A673 (cell line): ENCODE measurements at regions not wholly inside any gene's neighbourhood (a gene's known extent, or its start where the extent isn't known, plus 50 kb on each side); places are given as distances from the start of the nearest gene placed in this dataset.

Experiments
- BruUV-seq: library from RNA; stranded (reverse); fragments of 400-500 nt; replicated peaks from 2 replicates; lab custom pipeline; 2021; lab: Mats Ljungman, UMichigan
- CTCF ChIA-PET: fragments of 300-600 bp; sonication (Branson Sonifier 250); formaldehyde crosslinking; loops from one replicate; lab custom pipeline; 2022; ENCODE audit warnings: antibody characterized with exemption; lab: Charles Lee
- POLR2A ChIA-PET: fragments of 300-600 bp; sonication (Branson Sonifier 250); formaldehyde crosslinking; loops from one replicate; lab custom pipeline; 2022; ENCODE audit warnings: antibody characterized with exemption; ENCODE audit not compliant: low non-redundant PET; lab: Charles Lee
- DNase-seq: peaks from one replicate; pipeline ENCODE4 v3.0.0-alpha.2; 2015; ENCODE audit warnings: low spot score
- H3K27ac ChIP-seq: fragments of 200-600 bp; sonication (generic); 2 replicates; pipeline ENCODE4 v1.5.1; 2016; ENCODE audit warnings: mixed run types, low read depth, mild to moderate bottlenecking, mixed read lengths, antibody characterized with exemption, low read length; ENCODE audit not compliant: poor library complexity, severe bottlenecking
- H3K27me3 ChIP-seq: fragments of 200-600 bp; sonication (generic); replicated peaks from 2 replicates; pipeline ENCODE4 v1.6.1; 2017; ENCODE audit warnings: mixed run types, low read depth, mild to moderate bottlenecking, mixed read lengths, antibody characterized with exemption, low read length; ENCODE audit not compliant: insufficient read depth, poor library complexity
- H3K36me3 ChIP-seq: fragments of 200-600 bp; sonication (generic); 2 replicates; pipeline ENCODE4 v1.6.1; 2016; ENCODE audit warnings: mixed run types, mild to moderate bottlenecking, mixed read lengths, antibody characterized with exemption, low read length; ENCODE audit not compliant: insufficient read depth, poor library complexity, severe bottlenecking
- H3K4me1 ChIP-seq: fragments of 200-600 bp; sonication (generic); 2 replicates; pipeline ENCODE4 v1.6.1; 2017; ENCODE audit warnings: mixed run types, mild to moderate bottlenecking, mixed read lengths, antibody characterized with exemption, low read length; ENCODE audit not compliant: insufficient read depth, poor library complexity, severe bottlenecking
- H3K4me3 ChIP-seq: fragments of 200-600 bp; sonication (generic); 2 replicates; pipeline ENCODE4 v1.5.1; 2016; ENCODE audit warnings: low read depth, mixed run types, mild to moderate bottlenecking, mixed read lengths, low read length; ENCODE audit not compliant: poor library complexity, severe bottlenecking
- H3K9me3 ChIP-seq: fragments of 200-600 bp; sonication (generic); 2 replicates; pipeline ENCODE4 v1.6.1; 2016; ENCODE audit warnings: mixed run types, low read depth, mild to moderate bottlenecking, mixed read lengths, antibody characterized with exemption, low read length; ENCODE audit not compliant: poor library complexity, severe bottlenecking
- CTCF ChIP-seq: fragments of 300-800, 200-600 bp; sonication (generic); conservative IDR thresholded peaks from 2 replicates; pipeline ENCODE4 v1.5.1; 2017; ENCODE audit warnings: low read depth, mild to moderate bottlenecking, antibody characterized with exemption, low read length, moderate library complexity, mixed read lengths
- EZH2 ChIP-seq: fragments of 200-600 bp; sonication (generic); IDR thresholded peaks from 2 replicates; pipeline ENCODE4 v1.6.1; 2017; ENCODE audit warnings: borderline replicate concordance, low read depth, mild to moderate bottlenecking, mixed read lengths, antibody characterized with exemption, low read length; ENCODE audit not compliant: poor library complexity, severe bottlenecking
- intact Hi-C: fragments of 100-400 bp; cut with micrococcal nuclease; formaldehyde crosslinking; loops from one replicate; pipeline ENCODE4 v1.10.0; 2022; ENCODE audit not compliant: unreplicated experiment

- no TSS peak for BruUV-seq
- intact Hi-C loops, result no loop called here
- H3K36me3 ChIP-seq, result no peaks in the 10 kb centered on the region
- CTCF ChIA-PET, result no interaction called here
- POLR2A ChIA-PET, result no interaction called here
- H3K4me1 ChIP-seq, result peaks cover 9% of the 10 kb centered on the region
- H3K27me3 ChIP-seq, result no peaks in the 10 kb centered on the region
- no peaks in the 10 kb centered on the region for H3K9me3 ChIP-seq
- no peak overlapping the region for H3K27ac ChIP-seq
- no peak for DNase-seq
- no peak for TF ChIP-seq CTCF
- no peak for TF ChIP-seq EZH2
- H3K4me3 ChIP-seq, result no peak overlapping the region
Observed at GRCh38 chr7:24049296-24049695, 234.7 kb upstream of the NPY start.

GRCh38 chr7:24050991-24051560 lies 232.9 kb upstream of the NPY start:
- POLR2A ChIA-PET, result no interaction called here
- Histone ChIP-seq H3K27ac (no peak overlapping the region), H3K27me3 (no peaks in the 10 kb centered on the region), H3K9me3 (no peaks in the 10 kb centered on the region), H3K36me3 (no peaks in the 10 kb centered on the region), H3K4me1 (peaks cover 9% of the 10 kb centered on the region), H3K4me3 (no peak overlapping the region)
- TF ChIP-seq CTCF (no peak), EZH2 (no peak)
- CTCF ChIA-PET, result no interaction called here
- no TSS peak for BruUV-seq
- intact Hi-C loops, result no loop called here
- DNase-seq, result no peak

GRCh38 chr7:24051651-24052050 lies 232.3 kb upstream of the NPY start:
- ChIA-PET POLR2A (no interaction called here), CTCF (no interaction called here)
- no peaks in the 10 kb centered on the region for H3K36me3 ChIP-seq
- no peaks in the 10 kb centered on the region for H3K9me3 ChIP-seq
- no peak for DNase-seq
- TF ChIP-seq CTCF (no peak), EZH2 (no peak)
- no peaks in the 10 kb centered on the region for H3K27me3 ChIP-seq
- intact Hi-C loops, result no loop called here
- H3K4me3 ChIP-seq, result no peak overlapping the region
- BruUV-seq, result no TSS peak
- H3K27ac ChIP-seq, result no peak overlapping the region
- H3K4me1 ChIP-seq, result peaks cover 9% of the 10 kb centered on the region
